ENCODE measurements at regions not wholly inside any gene's neighbourhood (a gene's known extent, or its start where the extent isn't known, plus 50 kb on each side); places are given as distances from the start of the nearest gene placed in this dataset.

GRCh38 chr2:18834341-18834740 lies 245.0 kb upstream of the NT5C1B start:
- WGBS: 33% methylated on average over 1 of the region's 1 CpG
- Histone ChIP-seq H3K9me3 (no peaks in the 10 kb centered on the region), H3K36me3 (no peaks in the 10 kb centered on the region), H3K27me3 (no peaks in the 10 kb centered on the region), H3K4me1 (peaks cover 6% of the 10 kb centered on the region), H3K27ac (peak overlapping the region; percentile 20), H3K4me3 (no peak overlapping the region)
- TF ChIP-seq POLR2A (IDR thresholded peaks at IDR 0.05) (no peak), EP300 (IDR thresholded peaks at IDR 0.05) (no peak), POLR2AphosphoS5 (IDR thresholded peaks at IDR 0.05) (no peak), CTCF (IDR thresholded peaks at IDR 0.05) (no peak)
- no peak for DNase-seq (ENCODE audit: low spot score in 2 of 2)

- Histone ChIP-seq H3K4me1 (peaks cover 10% of the 10 kb centered on the region), H3K27ac (peak overlapping the region; percentile 20), H3K36me3 (no peaks in the 10 kb centered on the region), H3K9me3 (no peaks in the 10 kb centered on the region), H3K27me3 (no peaks in the 10 kb centered on the region), H3K4me3 (no peak overlapping the region)
- TF ChIP-seq EP300 (IDR thresholded peaks at IDR 0.05) (no peak), POLR2A (IDR thresholded peaks at IDR 0.05) (no peak), CTCF (IDR thresholded peaks at IDR 0.05) (no peak), POLR2AphosphoS5 (IDR thresholded peaks at IDR 0.05) (no peak)
- DNase-seq (ENCODE audit: low spot score in 2 of 2): no peak
- 96% methylated on average over 2 of the region's 2 CpGs for WGBS
These were observed 244.6 kb upstream of the NT5C1B start for GRCh38 chr2:18833941-18834340.

- H3K27me3 ChIP-seq: no peaks in the 10 kb centered on the region
- H3K27ac ChIP-seq: no peak overlapping the region
- TF ChIP-seq CTCF (IDR thresholded peaks at IDR 0.05): no peak
- TF ChIP-seq POLR2A (IDR thresholded peaks at IDR 0.05): no peak
- no peak for TF ChIP-seq POLR2AphosphoS5 (IDR thresholded peaks at IDR 0.05)
- no peak for TF ChIP-seq EP300 (IDR thresholded peaks at IDR 0.05)
- no peaks in the 10 kb centered on the region for H3K36me3 ChIP-seq
- H3K4me3 ChIP-seq: no peak overlapping the region
- H3K4me1 ChIP-seq: peaks cover 11% of the 10 kb centered on the region
- no peak for DNase-seq (ENCODE audit: low spot score in 2 of 2)
- 67% methylated on average over 2 of the region's 2 CpGs for WGBS
- H3K9me3 ChIP-seq: no peaks in the 10 kb centered on the region
These were observed 242.6 kb upstream of the NT5C1B start for GRCh38 chr2:18831916-18832510.

- Histone ChIP-seq H3K27ac (no peak overlapping the region), H3K4me1 (peaks cover 11% of the 10 kb centered on the region), H3K4me3 (no peak overlapping the region), H3K9me3 (no peaks in the 10 kb centered on the region), H3K36me3 (no peaks in the 10 kb centered on the region), H3K27me3 (no peaks in the 10 kb centered on the region)
- DNase-seq (ENCODE audit: low spot score in 2 of 2): no peak
- 97% methylated on average over 1 of the region's 1 CpG for WGBS
- TF ChIP-seq POLR2A (IDR thresholded peaks at IDR 0.05) (no peak), POLR2AphosphoS5 (IDR thresholded peaks at IDR 0.05) (no peak), EP300 (IDR thresholded peaks at IDR 0.05) (no peak), CTCF (IDR thresholded peaks at IDR 0.05) (no peak)
These were observed 241.6 kb upstream of the NT5C1B start for GRCh38 chr2:18830962-18831361.

GRCh38 chr2:18829976-18830375 lies 240.6 kb upstream of the NT5C1B start:
- no peak for DNase-seq (ENCODE audit: low spot score in 2 of 2)
- WGBS: 15% methylated on average over 1 of the region's 1 CpG
- Histone ChIP-seq H3K36me3 (no peaks in the 10 kb centered on the region), H3K27ac (no peak overlapping the region), H3K27me3 (no peaks in the 10 kb centered on the region), H3K9me3 (no peaks in the 10 kb centered on the region), H3K4me1 (peaks cover 11% of the 10 kb centered on the region), H3K4me3 (no peak overlapping the region)
- TF ChIP-seq CTCF (IDR thresholded peaks at IDR 0.05): no peak
- TF ChIP-seq POLR2AphosphoS5 (IDR thresholded peaks at IDR 0.05): no peak
- no peak for TF ChIP-seq EP300 (IDR thresholded peaks at IDR 0.05)
- TF ChIP-seq POLR2A (IDR thresholded peaks at IDR 0.05): no peak

Measured in suprapubic skin (tissue), 4 donors.